HG03521 (cell line): ENCODE measurements at regions not wholly inside any gene's neighbourhood (a gene's known extent, or its start where the extent isn't known, plus 50 kb on each side); places are given as distances from the start of the nearest gene placed in this dataset.

Experiments used
- ATAC-seq: cut with Tn5 transposase; IDR thresholded peaks from one replicate; pipeline ENCODE4 v1.9.1; 2021; ENCODE audit warnings: mild to moderate bottlenecking, moderate library complexity; ENCODE audit not compliant: unreplicated experiment

GRCh38 chr7:155201325-155202087 lies 96.2 kb upstream of the INSIG1 start:
- no peak for ATAC-seq

GRCh38 chr7:155202106-155202871 lies 95.4 kb upstream of the INSIG1 start:
- ATAC-seq = no peak

GRCh38 chr7:155203059-155203881 lies 94.4 kb upstream of the INSIG1 start:
- no peak for ATAC-seq

- ATAC-seq = no peak
Observed at GRCh38 chr7:155203882-155204691, 93.6 kb upstream of the INSIG1 start.

GRCh38 chr7:155204744-155205367 lies 92.8 kb upstream of the INSIG1 start:
- no peak for ATAC-seq

GRCh38 chr7:155205368-155206317 lies 92.0 kb upstream of the INSIG1 start:
- peak; percentile 91 for ATAC-seq

GRCh38 chr7:155206318-155207020 lies 91.2 kb upstream of the INSIG1 start:
- ATAC-seq = peak; percentile 31

GRCh38 chr7:155207326-155208002 lies 90.2 kb upstream of the INSIG1 start:
- ATAC-seq = no peak

GRCh38 chr7:155208681-155209477 lies 88.8 kb upstream of the INSIG1 start:
- ATAC-seq = no peak

- no peak for ATAC-seq
Observed at GRCh38 chr7:155209478-155210319, 88.0 kb upstream of the INSIG1 start.

GRCh38 chr7:155210356-155210755 lies 87.3 kb upstream of the INSIG1 start:
- no peak for ATAC-seq

GRCh38 chr7:155211173-155211572 lies 86.5 kb upstream of the INSIG1 start:
- no peak for ATAC-seq

- ATAC-seq = no peak
Observed at GRCh38 chr7:155211761-155212160, 85.9 kb upstream of the INSIG1 start.

- no peak for ATAC-seq
Observed at GRCh38 chr7:155212301-155213015, 85.2 kb upstream of the INSIG1 start.

GRCh38 chr7:155213385-155213784 lies 84.3 kb upstream of the INSIG1 start:
- ATAC-seq = no peak
